ENCODE measurements at regions not wholly inside any gene's neighbourhood (a gene's known extent, or its start where the extent isn't known, plus 50 kb on each side); places are given as distances from the start of the nearest gene placed in this dataset.

DNA sequence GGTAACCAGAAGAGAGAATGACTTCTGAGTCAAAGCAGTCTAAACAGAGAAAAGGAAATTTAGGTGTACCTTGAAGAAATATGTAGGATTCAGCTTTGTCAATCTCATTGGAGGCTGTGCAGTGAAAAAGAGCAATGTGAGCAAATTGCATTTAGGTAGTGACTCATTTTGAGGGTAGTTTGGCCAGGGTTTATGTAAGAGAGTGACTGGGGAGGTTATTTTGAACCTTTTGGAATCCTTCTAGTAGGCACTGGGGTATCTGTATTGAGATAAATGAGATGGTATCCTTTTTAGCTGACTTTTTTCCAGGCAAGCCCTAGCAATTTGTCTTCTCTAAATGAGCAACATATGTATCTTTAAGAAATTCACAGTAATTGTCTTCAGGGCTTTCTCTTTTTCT is 95.9 kb downstream of the DISP1 start:
- no peak for TF ChIP-seq EZH2phosphoT487 (IDR thresholded peaks at IDR 0.05; ENCODE audit: insufficient read depth, low read depth)
- TF ChIP-seq EZH2 (IDR thresholded peaks at IDR 0.05; ENCODE audit: insufficient read depth, poor library complexity, severe bottlenecking), result no peak
